ENCODE measurements at regions not wholly inside any gene's neighbourhood (a gene's known extent, or its start where the extent isn't known, plus 50 kb on each side); places are given as distances from the start of the nearest gene placed in this dataset.

DNA sequence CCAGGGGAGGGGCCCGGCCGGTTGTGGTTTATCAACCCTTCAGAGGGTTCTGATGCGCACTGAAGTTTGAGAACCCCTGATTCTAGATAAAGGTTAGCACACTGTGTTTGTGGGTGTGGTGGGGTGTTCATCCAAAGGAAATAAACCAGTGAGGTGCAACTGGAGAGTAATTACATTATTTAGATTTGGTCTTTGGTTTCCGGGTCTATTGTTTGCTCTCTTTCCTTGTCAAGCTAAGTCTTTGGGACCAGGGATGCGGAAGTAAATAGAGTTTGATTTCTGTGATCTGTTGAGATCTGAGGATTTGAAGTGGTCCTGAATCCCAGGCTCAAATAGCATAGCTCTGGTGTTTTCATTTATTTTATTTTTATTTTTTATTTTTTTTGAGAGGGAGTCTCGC is 50.5 kb upstream of the CLMP start:
- TF ChIP-seq CTCF (IDR thresholded peaks at IDR 0.05) (no peak), POLR2A (IDR thresholded peaks at IDR 0.05) (no peak), POLR2AphosphoS5 (IDR thresholded peaks at IDR 0.05; ENCODE audit: insufficient read depth in 1 of 2, low read depth in 1 of 2) (no peak)
